ENCODE measurements at regions not wholly inside any gene's neighbourhood (a gene's known extent, or its start where the extent isn't known, plus 50 kb on each side); places are given as distances from the start of the nearest gene placed in this dataset.

- no peaks in the 10 kb centered on the region for H3K27me3 ChIP-seq (ENCODE audit: insufficient read depth, low read length)
- no peak overlapping the region for H3K4me3 ChIP-seq (replicated peaks in 1 of 2; ENCODE audit: low read depth in 1 of 2, low read length in 2 of 2)
- DNase-seq (ENCODE audit: low read depth, low spot score) (no peak), ATAC-seq (no peak)
- H3K27ac ChIP-seq (ENCODE audit: low read depth, low read length): no peak overlapping the region
- no peaks in the 10 kb centered on the region for H3K4me1 ChIP-seq (ENCODE audit: control insufficient read depth in 1 of 2, insufficient read depth in 2 of 2, low read length in 2 of 2)
- ChIA-PET CTCF (no interaction called here), RAD21 (ENCODE audit: low non-redundant PET in 1 of 2, low total read pairs in 2 of 2, uncharacterized antibody in 2 of 2, unreplicated experiment in 2 of 2) (no interaction called here), POLR2A (no interaction called here)
- intact Hi-C loops (cut with micrococcal nuclease): no loop called here
- H3K9me2 ChIP-seq (ENCODE audit: insufficient read depth): no peaks in the 10 kb centered on the region
- no peaks in the 10 kb centered on the region; a peak in 2 of 4 replicates for H3K9me3 ChIP-seq (ENCODE audit: control insufficient read depth in 1 of 2, insufficient read depth in 1 of 2, low read depth in 1 of 2, low read length in 2 of 2)
- TF ChIP-seq FOSL1 (IDR thresholded peaks at IDR 0.05; ENCODE audit: low read depth): no peak
- TF ChIP-seq SIN3A (IDR thresholded peaks at IDR 0.05; ENCODE audit: low read depth): no peak
- TF ChIP-seq EZH2 (IDR thresholded peaks at IDR 0.05): no peak
- no peak for TF ChIP-seq YY1 (IDR thresholded peaks at IDR 0.05; ENCODE audit: extremely low read depth, insufficient replicate concordance, low read depth, low read length)
- no peak for TF ChIP-seq EZH2phosphoT487 (IDR thresholded peaks at IDR 0.05; ENCODE audit: borderline replicate concordance)
- H2AFZ ChIP-seq (ENCODE audit: low read depth, low read length, poor library complexity, severe bottlenecking): no peak overlapping the region
- H3K9ac ChIP-seq (ENCODE audit: low read length): no peak overlapping the region
- no peaks in the 10 kb centered on the region for H3K36me3 ChIP-seq (ENCODE audit: control insufficient read depth in 1 of 2, insufficient read depth in 2 of 2, low read length in 2 of 2)
- no peak overlapping the region for H3K4me2 ChIP-seq (ENCODE audit: low read length)
- H4K20me1 ChIP-seq (ENCODE audit: insufficient read depth): no peaks in the 10 kb centered on the region
- BruUV-seq (replicated peaks): no TSS peak
- no peaks in the 10 kb centered on the region for H3K79me2 ChIP-seq (ENCODE audit: insufficient read depth, low read length)
These were observed 211.7 kb downstream of the NXPE2 start for GRCh38 chr11:114890038-114890437.

- no peaks in the 10 kb centered on the region for H3K4me1 ChIP-seq (ENCODE audit: control insufficient read depth in 1 of 2, insufficient read depth in 2 of 2, low read length in 2 of 2)
- no peak for DNase-seq (ENCODE audit: low read depth, low spot score)
- no peak overlapping the region for H2AFZ ChIP-seq (ENCODE audit: low read depth, low read length, poor library complexity, severe bottlenecking)
- no peaks in the 10 kb centered on the region for H3K9me2 ChIP-seq (ENCODE audit: insufficient read depth)
- ATAC-seq: no peak
- intact Hi-C loops (cut with micrococcal nuclease): no loop called here
- CTCF ChIA-PET: no interaction called here
- H3K4me2 ChIP-seq (ENCODE audit: low read length): no peak overlapping the region
- no peak overlapping the region for H3K4me3 ChIP-seq (replicated peaks in 1 of 2; ENCODE audit: low read depth in 1 of 2, low read length in 2 of 2)
- POLR2A ChIA-PET: no interaction called here
- no peaks in the 10 kb centered on the region for H3K27me3 ChIP-seq (ENCODE audit: insufficient read depth, low read length)
- BruUV-seq (replicated peaks): no TSS peak
- peaks cover 0 to 4% of the 10 kb centered on the region in 2 experiments; a peak in 2 of 4 replicates for H3K9me3 ChIP-seq (ENCODE audit: control insufficient read depth in 1 of 2, insufficient read depth in 1 of 2, low read depth in 1 of 2, low read length in 2 of 2)
- no peak overlapping the region for H3K9ac ChIP-seq (ENCODE audit: low read length)
- TF ChIP-seq REST (IDR thresholded peaks at IDR 0.05; ENCODE audit: low read depth) (no peak), ZFX (IDR thresholded peaks at IDR 0.05) (no peak)
- no peaks in the 10 kb centered on the region for H4K20me1 ChIP-seq (ENCODE audit: insufficient read depth)
- H3K27ac ChIP-seq (ENCODE audit: low read depth, low read length): no peak overlapping the region
- H3K36me3 ChIP-seq (ENCODE audit: control insufficient read depth in 1 of 2, insufficient read depth in 2 of 2, low read length in 2 of 2): no peaks in the 10 kb centered on the region
- no peaks in the 10 kb centered on the region for H3K79me2 ChIP-seq (ENCODE audit: insufficient read depth, low read length)
- RAD21 ChIA-PET (ENCODE audit: low non-redundant PET in 1 of 2, low total read pairs in 2 of 2, uncharacterized antibody in 2 of 2, unreplicated experiment in 2 of 2): no interaction called here
These were observed 213.6 kb downstream of the NXPE2 start for GRCh38 chr11:114891911-114892310.

Data from HCT116 (cell line).